GM21381 (cell line): ENCODE measurements at regions not wholly inside any gene's neighbourhood (a gene's known extent, or its start where the extent isn't known, plus 50 kb on each side); places are given as distances from the start of the nearest gene placed in this dataset.

Experiments
- ATAC-seq: cut with Tn5 transposase; IDR thresholded peaks from one replicate; pipeline ENCODE4 v1.9.1; 2021; ENCODE audit warnings: mild to moderate bottlenecking, moderate library complexity; ENCODE audit not compliant: unreplicated experiment

DNA sequence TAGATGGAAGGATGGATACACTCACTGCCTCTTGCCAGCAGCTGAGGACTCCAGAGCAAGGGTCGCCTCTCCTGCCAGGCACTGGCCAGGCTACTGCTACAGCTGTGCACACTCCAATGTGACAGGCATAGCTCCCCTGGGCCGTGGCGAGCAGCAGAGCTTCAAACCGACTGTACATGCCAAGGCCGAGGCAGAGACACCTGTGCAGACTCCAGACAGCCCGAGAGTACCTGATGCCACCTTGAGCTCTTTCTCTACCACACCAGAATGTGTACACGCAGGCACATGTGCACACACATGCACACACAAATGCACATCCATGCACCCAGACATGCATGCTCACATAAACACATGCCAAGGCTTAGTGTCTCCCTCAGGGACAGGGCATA, 508.3 kb upstream of the MYT1L start:
- ATAC-seq: no peak

DNA sequence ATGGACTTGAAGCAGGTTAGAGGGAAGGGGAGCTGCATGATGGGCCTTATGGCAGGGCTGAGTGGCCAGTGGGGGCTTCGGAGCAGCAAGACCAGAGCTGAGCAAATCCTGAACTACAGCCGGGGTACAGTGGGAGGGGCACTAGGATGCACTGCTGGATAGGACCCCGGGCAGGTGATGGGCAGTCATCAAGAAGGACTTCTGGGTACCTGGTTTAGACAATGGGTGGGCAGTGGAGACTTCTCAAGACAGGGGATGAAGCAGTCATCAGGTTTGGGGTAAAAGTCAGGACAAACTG, 507.4 kb upstream of the MYT1L start:
- no peak for ATAC-seq

DNA sequence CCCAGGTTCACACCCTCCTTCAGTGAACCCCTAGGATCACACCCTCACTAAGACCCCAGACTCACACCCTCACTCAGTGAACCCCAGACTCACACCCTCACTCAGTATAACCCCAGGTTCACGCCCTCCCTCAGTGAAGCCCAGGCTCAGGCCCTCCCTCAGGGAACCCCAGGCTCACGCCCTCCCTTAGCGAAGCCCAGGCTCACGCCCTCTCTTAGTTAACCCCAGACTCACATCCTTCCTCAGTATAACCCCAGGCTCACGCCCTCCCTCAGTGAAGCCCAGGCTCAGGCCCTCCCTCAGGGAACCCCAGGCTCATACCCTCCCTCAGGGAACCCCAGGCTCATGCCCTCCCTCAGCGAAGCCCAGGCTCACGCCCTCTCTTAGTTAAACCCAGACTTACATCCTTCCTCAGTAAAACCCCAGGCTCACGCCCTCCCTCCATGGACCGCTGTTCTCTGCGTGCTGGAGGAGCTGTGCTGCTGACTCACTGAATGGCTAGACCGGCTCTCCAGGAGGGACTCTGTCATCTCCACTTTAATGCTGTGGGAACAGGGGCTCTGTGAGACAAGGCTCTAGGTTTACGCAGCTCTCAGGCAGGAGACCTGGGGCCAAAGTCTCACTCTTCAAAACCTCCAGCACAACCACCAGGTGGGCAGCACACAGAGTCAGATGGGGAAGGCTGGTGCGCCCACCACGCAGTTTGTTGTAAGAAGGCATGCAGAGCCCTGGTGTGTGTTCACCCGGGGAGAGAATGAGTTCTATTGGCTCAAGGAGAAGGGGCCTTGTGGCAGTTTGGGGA, 506.9 kb upstream of the MYT1L start:
- ATAC-seq: no peak

GRCh38 chr2:2836343-2837070, 505.4 kb upstream of the MYT1L start:
- ATAC-seq: no peak

DNA sequence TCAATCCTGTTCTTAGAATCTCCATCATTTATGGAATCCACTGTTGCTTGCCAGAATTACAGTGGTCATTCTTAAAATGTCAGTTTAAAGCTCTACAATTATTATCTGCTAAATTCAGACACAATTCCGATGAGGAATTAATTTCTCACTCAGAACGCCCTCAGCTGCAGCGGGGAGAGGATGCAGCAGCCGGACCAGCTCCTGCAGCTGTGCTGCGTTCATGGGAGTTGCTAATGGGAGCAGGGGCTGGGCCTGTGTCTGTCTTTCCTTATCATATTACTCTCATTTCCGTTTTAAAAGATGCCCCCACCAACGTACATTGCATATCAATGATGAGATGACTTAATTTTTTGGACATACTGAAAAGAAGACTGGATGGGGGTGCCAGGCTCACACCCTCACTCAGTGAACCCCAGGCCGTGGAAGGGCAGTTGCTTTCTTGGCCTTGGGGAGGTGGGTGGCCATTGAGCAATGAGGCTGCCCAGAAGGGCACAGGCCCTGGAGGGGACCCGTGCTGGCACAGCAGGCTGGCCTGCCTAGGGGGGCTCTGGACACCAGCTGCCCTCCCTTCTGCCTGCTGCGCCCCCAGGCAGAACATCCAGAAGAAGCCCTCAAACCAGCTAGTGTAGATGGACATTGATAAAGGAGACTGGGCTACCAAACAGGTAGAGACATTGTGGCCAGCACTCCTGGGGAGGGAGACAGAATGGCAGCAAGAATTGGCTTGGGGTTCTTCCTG, 503.6 kb upstream of the MYT1L start:
- no peak for ATAC-seq

DNA sequence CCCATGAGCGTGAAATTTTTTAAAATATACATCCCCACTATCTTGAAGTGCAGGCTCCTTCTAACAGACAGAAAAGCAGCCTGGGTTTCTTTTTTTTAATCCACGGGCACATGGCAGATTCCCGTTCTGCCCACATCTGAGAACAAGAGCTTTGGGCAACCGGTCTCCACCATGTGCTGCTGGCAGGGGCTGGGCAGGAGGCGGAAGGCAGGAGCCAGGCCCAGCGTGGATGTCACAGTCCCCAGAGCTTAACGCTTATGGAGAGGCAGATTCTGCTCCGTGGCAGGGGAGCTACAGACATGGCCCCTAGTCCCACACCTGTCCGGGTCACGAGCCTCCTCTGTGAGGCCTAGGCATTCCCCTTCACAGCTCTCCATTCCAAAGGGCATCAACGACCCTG, 503.0 kb upstream of the MYT1L start:
- ATAC-seq: no peak

DNA sequence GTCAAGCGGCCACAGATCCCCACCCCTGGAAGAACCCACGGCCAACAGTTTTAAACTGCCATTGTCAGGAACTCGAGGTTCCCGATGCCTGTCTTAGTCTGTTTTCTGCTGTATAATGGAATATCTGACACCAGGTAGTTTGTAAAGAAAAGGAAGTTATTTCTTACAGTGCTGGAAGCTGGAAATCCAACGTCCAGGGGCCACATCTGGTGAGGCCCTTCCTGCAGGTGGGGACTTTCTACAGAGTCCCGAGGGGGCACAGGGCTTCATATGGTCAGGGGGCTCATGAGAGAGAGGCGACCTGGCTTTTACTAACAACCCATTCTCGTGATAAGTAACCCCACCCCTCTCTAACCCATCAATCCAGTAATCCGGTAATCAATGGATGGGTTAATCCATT, 501.6 kb upstream of the MYT1L start:
- no peak for ATAC-seq

DNA sequence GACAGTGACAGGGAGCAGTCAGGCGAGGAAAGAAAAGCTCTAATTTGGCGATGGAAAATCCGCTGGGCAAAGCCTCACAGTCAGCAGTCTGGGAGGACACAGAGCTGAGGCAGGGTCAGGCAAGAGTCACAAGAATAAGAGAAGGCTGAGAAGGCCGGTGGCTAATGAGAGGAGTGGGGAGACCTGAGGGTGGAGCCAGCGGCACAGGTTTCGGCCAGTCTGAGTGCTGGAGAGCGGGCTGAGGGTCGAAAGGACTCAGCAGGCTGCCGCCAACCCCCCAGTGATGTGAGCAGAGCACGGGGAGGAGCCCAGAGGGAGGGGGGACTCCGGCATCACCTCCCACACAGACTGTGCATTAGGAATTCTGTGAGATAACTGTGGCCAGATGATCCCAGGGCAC, 500.6 kb upstream of the MYT1L start:
- ATAC-seq: no peak

DNA sequence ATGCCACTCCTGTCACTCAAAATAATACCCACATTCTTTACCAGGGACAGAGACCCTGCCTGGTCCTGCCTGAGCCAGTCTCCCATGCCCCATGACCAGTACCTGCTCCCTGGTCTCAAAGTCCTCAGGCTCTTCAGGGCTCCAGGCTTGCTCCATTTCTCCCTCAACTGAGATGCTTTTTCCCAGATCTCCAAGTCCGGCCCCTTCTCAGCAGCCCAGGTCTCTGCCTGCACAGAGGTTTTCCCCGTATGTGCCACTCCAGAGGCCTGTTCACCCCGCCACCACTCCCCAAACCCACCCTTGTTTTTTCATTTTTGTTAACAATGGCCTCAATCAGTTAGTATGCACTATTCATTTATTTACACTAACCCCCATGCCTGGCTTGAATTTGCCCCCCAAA, 499.5 kb upstream of the MYT1L start:
- ATAC-seq: no peak

DNA sequence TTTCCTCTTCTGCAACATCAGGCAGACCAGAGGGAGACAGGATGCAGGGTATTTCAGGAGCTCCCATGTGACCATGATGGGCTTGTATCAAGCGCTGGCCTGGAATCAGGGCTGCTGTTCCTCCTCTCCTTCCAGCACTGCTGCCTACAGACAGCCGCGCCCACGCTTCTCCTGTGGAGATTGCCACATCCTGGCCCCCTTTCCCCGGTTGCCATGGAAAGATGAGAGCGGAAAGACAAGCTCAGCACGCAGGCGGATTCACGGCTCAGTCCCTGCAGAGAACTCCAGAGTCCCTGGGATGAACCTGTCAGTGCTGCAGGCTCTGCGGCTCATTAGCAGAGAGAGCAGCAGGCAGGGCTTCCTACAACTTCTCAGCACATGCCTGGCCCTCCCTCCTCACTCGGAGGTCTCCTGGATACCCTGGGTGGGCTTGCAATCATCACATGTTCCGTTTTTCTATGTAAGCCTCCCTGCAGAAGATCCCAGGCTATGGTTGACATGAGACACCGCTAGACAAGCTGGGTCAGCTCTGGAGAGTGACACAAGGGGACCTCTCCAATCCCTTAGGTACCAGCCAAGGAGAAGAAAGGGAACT, 497.8 kb upstream of the MYT1L start:
- no peak for ATAC-seq

- no peak for ATAC-seq
Observed at GRCh38 chr2:2827761-2828221, 496.7 kb upstream of the MYT1L start.

- no peak for ATAC-seq
Observed at GRCh38 chr2:2827046-2827636, 496.1 kb upstream of the MYT1L start.

DNA sequence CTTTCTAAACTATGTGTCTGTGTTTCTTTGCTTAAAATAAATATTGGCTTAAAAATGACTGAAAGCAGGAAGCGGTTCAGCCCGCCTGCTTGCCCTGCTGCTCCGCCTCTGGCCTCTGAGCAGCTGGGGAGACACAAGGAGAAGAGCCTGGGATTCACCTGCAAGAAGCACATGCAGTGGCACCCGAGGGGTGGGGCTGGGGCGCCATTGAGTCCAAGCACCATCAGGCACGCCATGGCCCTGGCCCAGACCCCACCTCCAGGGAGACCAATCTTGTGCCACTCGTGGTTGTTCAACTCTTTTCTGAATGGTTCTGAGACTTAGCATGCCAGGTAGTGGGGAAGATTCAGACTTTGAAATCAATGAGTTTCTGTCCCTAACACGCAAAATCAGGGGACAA, 495.5 kb upstream of the MYT1L start:
- ATAC-seq: no peak

- ATAC-seq: no peak
Observed at GRCh38 chr2:2826209-2826551, 495.1 kb upstream of the MYT1L start.

GRCh38 chr2:2825516-2826208, 494.6 kb upstream of the MYT1L start:
- ATAC-seq: no peak

GRCh38 chr2:2825062-2825461, 494.0 kb upstream of the MYT1L start:
- ATAC-seq: no peak

DNA sequence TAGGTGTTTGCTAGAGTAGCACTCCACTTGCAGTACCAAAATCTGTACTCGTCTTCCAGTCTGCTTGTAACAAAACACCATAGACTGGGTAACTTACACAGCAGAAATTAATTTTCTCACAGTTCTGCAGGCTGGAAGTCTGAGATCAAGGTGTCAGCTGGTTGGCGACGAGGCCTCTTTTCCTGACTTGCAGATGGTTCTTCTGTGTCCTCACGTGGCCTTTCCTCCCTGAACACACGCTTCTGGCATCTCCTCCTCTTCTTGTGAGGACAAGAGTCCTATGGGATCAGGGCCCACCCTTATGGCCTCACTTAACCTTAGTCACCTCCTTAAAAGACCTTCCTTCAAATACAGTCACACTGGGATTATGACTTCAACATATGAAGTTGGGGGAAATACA, 493.5 kb upstream of the MYT1L start:
- no peak for ATAC-seq

DNA sequence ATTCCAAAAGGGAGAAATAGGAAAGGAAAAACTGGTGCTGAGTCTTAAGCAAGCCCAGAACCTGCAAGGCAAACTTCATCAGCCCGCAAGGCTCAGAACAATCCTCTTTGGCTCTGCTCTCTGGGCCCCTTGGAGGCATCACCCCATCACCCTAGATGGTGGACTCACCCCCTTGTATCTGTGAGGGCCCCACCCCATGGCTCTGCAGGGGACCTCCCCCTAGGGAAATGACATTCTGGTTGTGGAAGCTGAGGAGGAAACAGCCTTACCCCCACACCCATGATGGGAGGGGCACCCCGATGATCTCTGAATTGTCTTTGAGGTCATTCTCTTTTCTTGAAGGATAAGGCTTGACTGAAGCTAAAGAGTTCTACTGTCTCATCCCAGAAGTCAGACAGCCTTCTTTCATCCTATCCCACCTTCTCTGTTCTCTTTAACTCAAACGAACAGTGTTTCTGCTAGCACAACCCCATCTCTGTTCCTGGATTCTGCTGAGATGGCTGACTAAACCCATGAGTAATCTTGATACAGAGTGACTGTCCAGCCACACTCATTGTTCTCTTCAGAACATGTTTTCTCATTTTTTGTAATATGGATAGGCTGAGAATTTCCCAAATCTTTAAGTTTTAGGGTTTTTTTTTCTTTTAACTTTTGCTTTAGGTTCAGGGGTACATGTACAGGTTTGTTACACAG, 492.1 kb upstream of the MYT1L start:
- ATAC-seq: no peak

DNA sequence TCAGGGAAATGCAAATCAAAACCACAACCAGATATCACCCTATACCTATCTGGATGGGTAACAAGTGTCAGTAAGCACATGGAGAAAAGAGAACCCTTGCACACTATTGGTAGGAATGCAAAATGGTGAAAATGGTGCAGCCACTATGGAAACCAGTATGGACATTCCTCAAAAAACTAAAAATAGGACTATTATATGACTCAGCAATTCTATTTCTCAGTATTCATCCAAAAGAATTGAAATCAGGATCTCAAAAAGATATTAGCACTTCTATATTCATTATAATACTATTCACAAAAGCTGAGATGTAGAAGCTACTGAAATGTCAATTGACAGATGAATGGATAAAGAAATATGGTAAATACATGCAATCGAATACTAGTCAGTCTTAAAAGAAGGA, 491.1 kb upstream of the MYT1L start:
- ATAC-seq: no peak

DNA sequence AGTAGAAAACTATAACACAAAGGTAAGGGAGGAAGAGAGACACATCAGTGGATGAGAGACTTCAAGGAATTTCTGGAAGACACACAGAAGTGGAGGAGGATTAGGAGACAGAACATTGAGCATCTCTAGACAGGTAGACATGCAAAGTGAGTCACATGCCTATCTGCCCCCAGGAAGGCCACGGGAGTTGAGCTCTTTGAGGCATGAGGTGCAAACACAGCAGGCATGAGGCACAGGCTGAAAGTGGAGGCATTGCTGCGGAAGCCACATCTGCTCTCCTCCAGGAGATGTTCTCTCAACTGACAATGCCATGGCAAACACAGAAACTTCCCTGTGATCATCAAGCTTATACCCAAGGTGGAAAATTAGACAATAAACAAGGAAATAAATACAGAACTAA, 481.6 kb upstream of the MYT1L start:
- no peak for ATAC-seq
